IMR-90 (cell line): ENCODE measurements at regions not wholly inside any gene's neighbourhood (a gene's known extent, or its start where the extent isn't known, plus 50 kb on each side); places are given as distances from the start of the nearest gene placed in this dataset.

Experiments used
- ATAC-seq: fragments of 200-7000 bp; cut with Tn5 transposase; 2 replicates; pipeline ENCODE4 v1.9.1; 2020; ENCODE audit warnings: low read depth, mild to moderate bottlenecking, moderate library complexity
- BruUV-seq: library from RNA; stranded (reverse); fragments of 400-500 nt; replicated peaks from 2 replicates; lab custom pipeline; 2021; lab: Mats Ljungman, UMichigan
- CTCF ChIA-PET: fragments of 300-600 bp; formaldehyde crosslinking; extraction: SDS; loops from one replicate; lab custom pipeline; 2021; ENCODE audit warnings: antibody characterized with exemption; lab: Yijun Ruan, JAX
- POLR2A ChIA-PET: fragments of 300-600 bp; sonication (Branson Sonifier 250); formaldehyde crosslinking; loops from one replicate; lab custom pipeline; 2022; ENCODE audit warnings: antibody characterized with exemption; ENCODE audit not compliant: unreplicated experiment; lab: Charles Lee
- DNase-seq: peaks from one replicate; pipeline ENCODE4 v3.0.0; 2013
- H2AFZ ChIP-seq: replicated peaks from 2 replicates; pipeline ENCODE3; 2013; ENCODE audit warnings: low read length, mild to moderate bottlenecking; ENCODE audit not compliant: poor library complexity
- H2AK5ac ChIP-seq: 2 replicates; pipeline ENCODE4 v1.6.1; 2013; ENCODE audit warnings: low read depth, low read length, inconsistent platforms
- H2AK9ac ChIP-seq: replicated peaks from 2 replicates; pipeline ENCODE3; 2013; ENCODE audit warnings: mild to moderate bottlenecking, low read depth, low read length, moderate library complexity; ENCODE audit not compliant: poor library complexity
- H2BK120ac ChIP-seq: 2 replicates; pipeline ENCODE4 v1.6.1; 2013; ENCODE audit warnings: low read depth, low read length, inconsistent platforms
- H2BK15ac ChIP-seq: 3 replicates; pipeline ENCODE4 v1.6.1; 2013; ENCODE audit warnings: low read depth, low read length, inconsistent platforms
- H2BK20ac ChIP-seq: 2 replicates; pipeline ENCODE4 v1.6.1; 2013; ENCODE audit warnings: low read depth, mild to moderate bottlenecking, inconsistent platforms, low read length, moderate library complexity
- H2BK5ac ChIP-seq: 2 replicates; pipeline ENCODE4 v1.6.1; 2013; ENCODE audit warnings: mild to moderate bottlenecking, low read depth, low read length, inconsistent platforms; ENCODE audit not compliant: poor library complexity, severe bottlenecking
- H3K14ac ChIP-seq: replicated peaks from 2 replicates; pipeline ENCODE4 v1.6.1; 2013; ENCODE audit warnings: low read depth, low read length, inconsistent platforms
- H3K18ac ChIP-seq: 2 replicates; pipeline ENCODE4 v1.6.1; 2013; ENCODE audit warnings: low read depth, low read length, control low read depth
- H3K23ac ChIP-seq: 2 replicates; pipeline ENCODE4 v1.6.1; 2013; ENCODE audit warnings: low read depth, low read length, inconsistent platforms
- H3K27ac ChIP-seq: 2 replicates; pipeline ENCODE4 v1.5.1; 2013; ENCODE audit warnings: mild to moderate bottlenecking, control low read depth, low read length; ENCODE audit not compliant: insufficient read depth
- H3K27me3 ChIP-seq: 2 replicates; pipeline ENCODE4 v1.6.1; 2013; ENCODE audit warnings: low read length; ENCODE audit not compliant: control insufficient read depth, insufficient read depth
- H3K36me3 ChIP-seq: 2 replicates; pipeline ENCODE4 v1.6.1; 2013; ENCODE audit warnings: low read length, mixed read lengths; ENCODE audit not compliant: control insufficient read depth, insufficient read depth
- H3K4ac ChIP-seq: 2 replicates; pipeline ENCODE4 v1.6.1; 2013; ENCODE audit warnings: low read depth, low read length, inconsistent platforms
- H3K4me1 ChIP-seq: 2 replicates; pipeline ENCODE4 v1.6.1; 2013; ENCODE audit warnings: low read length, mixed read lengths; ENCODE audit not compliant: control insufficient read depth, insufficient read depth
- H3K4me2 ChIP-seq: 2 replicates; pipeline ENCODE4 v1.6.1; 2013; ENCODE audit warnings: low read depth, mild to moderate bottlenecking, control low read depth, low read length, moderate library complexity
- H3K4me3 ChIP-seq: 2 replicates; pipeline ENCODE4 v1.5.1; 2013; ENCODE audit warnings: low read depth, mild to moderate bottlenecking, control low read depth, low read length, moderate library complexity; ENCODE audit not compliant: insufficient read depth
- H3K56ac ChIP-seq: 2 replicates; pipeline ENCODE4 v1.6.1; 2013; ENCODE audit warnings: low read length, inconsistent platforms; ENCODE audit not compliant: insufficient read depth; ENCODE audit errors: extremely low read depth
- H3K79me1 ChIP-seq, 2 experiments: 2 replicates each; pipeline ENCODE4 v1.6.1; 2013; ENCODE audit warnings: low read length in 2 of 2, inconsistent platforms in 1 of 2, low read depth in 1 of 2
- H3K9ac ChIP-seq: 2 replicates; pipeline ENCODE4 v1.6.1; 2013; ENCODE audit warnings: low read depth, low read length, control low read depth
- H3K9me1 ChIP-seq: 2 replicates; pipeline ENCODE4 v1.6.1; 2013; ENCODE audit warnings: low read length, inconsistent platforms; ENCODE audit not compliant: insufficient read depth
- H3K9me3 ChIP-seq: 2 replicates; pipeline ENCODE4 v1.6.1; 2013; ENCODE audit warnings: low read length; ENCODE audit not compliant: control insufficient read depth, insufficient read depth
- H4K20me1 ChIP-seq: 2 replicates; pipeline ENCODE4 v1.6.1; 2013; ENCODE audit warnings: low read length, inconsistent platforms; ENCODE audit not compliant: insufficient read depth
- H4K5ac ChIP-seq: 2 replicates; pipeline ENCODE4 v1.6.1; 2013; ENCODE audit warnings: mild to moderate bottlenecking, low read depth, low read length, control low read depth
- H4K8ac ChIP-seq, 2 experiments: 2 replicates each; pipeline ENCODE4 v1.6.1; 2013; ENCODE audit warnings: low read depth in 2 of 2, low read length in 2 of 2, control low read depth in 1 of 2, inconsistent platforms in 1 of 2
- H4K91ac ChIP-seq: 2 replicates; pipeline ENCODE4 v1.6.1; 2013; ENCODE audit warnings: low read depth, low read length, inconsistent platforms; ENCODE audit not compliant: insufficient read depth
- CEBPB ChIP-seq: IDR thresholded peaks from 2 replicates; pipeline ENCODE4 v1.6.1; 2012; ENCODE audit warnings: low read depth, low read length, improper control_type of control experiment
- CHD1 ChIP-seq: IDR thresholded peaks from 2 replicates; pipeline ENCODE4 v1.6.1; 2012; ENCODE audit warnings: low read depth, low read length, improper control_type of control experiment
- FOS ChIP-seq: fragments of 150-350 bp; IDR thresholded peaks from 2 replicates; pipeline ENCODE4 v1.6.1; 2016; ENCODE audit warnings: low read depth, low read length
- POLR2A ChIP-seq: IDR thresholded peaks from 2 replicates; pipeline ENCODE4 v1.6.1; 2012; ENCODE audit warnings: mild to moderate bottlenecking, low read depth, low read length
- WGBS, 2 experiments: methylation state at CpG; one replicate each; pipeline versions ENCODE4 v1.1.5 to v1.1.7; 2013; ENCODE audit warnings: missing lambda C conversion rate in 2 of 2; ENCODE audit not compliant: insufficient read length in 1 of 2; ENCODE audit errors: extremely low coverage in 2 of 2; 5-methylcytosine and 5-hydroxymethylcytosine counted together
- dilution Hi-C: fragments of 300-500 bp; cut with HindIII; formaldehyde crosslinking; loops from one replicate; pipeline ENCODE4 v1.14.3; 2018; ENCODE audit warnings: low sequenced_read_pairs; ENCODE audit not compliant: unreplicated experiment
- in situ Hi-C: fragments of 300-500 bp; cut with MboI; formaldehyde crosslinking; loops from 3 replicates; pipeline ENCODE4 v1.14.3; 2019; ENCODE audit warnings: low sequenced_read_pairs, inconsistent platforms, mixed read lengths
- intact Hi-C: fragments of 100-400 bp; cut with micrococcal nuclease; formaldehyde crosslinking; loops from 2 replicates; pipeline ENCODE4 v1.10.0; 2022
- TF ChIP-seq, protein P1 (sequence below): fragments of 150-350 bp; IDR thresholded peaks from 2 replicates; pipeline ENCODE4 v1.6.1; 2016; ENCODE audit warnings: low read depth, mild to moderate bottlenecking, low read length, moderate library complexity, borderline replicate concordance
- TF ChIP-seq, protein P2 (sequence below): conservative IDR thresholded peaks from 2 replicates; pipeline ENCODE4 v1.5.1; 2012; ENCODE audit warnings: mild to moderate bottlenecking, low read depth, low read length, improper control_type of control experiment

- Histone ChIP-seq H3K4ac (no peak overlapping the region), H2BK20ac (no peak overlapping the region), H3K27me3 (peaks cover 2% of the 10 kb centered on the region; the same call in 1 of the 2 replicates), H3K23ac (no peak overlapping the region), H3K4me1 (no peaks in the 10 kb centered on the region), H2BK15ac (no peak overlapping the region), H2BK5ac (no peak overlapping the region), H4K91ac (no peak overlapping the region), H3K14ac (no peak overlapping the region), H3K9me1 (no peaks in the 10 kb centered on the region), H2AK9ac (no peak overlapping the region), H2AFZ (peak overlapping the region; percentile 65), H3K18ac (no peak overlapping the region), H4K20me1 (no peaks in the 10 kb centered on the region), H3K27ac (no peak overlapping the region), H3K56ac (no peak overlapping the region), H3K9ac (no peak overlapping the region), H3K9me3 (no peaks in the 10 kb centered on the region), H4K8ac (no peak overlapping the region), H4K5ac (no peak overlapping the region), H2AK5ac (no peak overlapping the region), H3K36me3 (no peaks in the 10 kb centered on the region), H3K4me2 (no peak overlapping the region), H3K4me3 (no peak overlapping the region), H3K79me1 (no peaks in the 10 kb centered on the region), H2BK120ac (no peak overlapping the region)
- POLR2A ChIA-PET = no interaction called here
- WGBS, 2 experiments = 78% methylated on average over 5 of the region's 14 CpGs; no CpG with 5 or more reads in 1 of the 2 experiments
- in situ Hi-C loops (no loop called here), intact Hi-C loops (loop anchor here (10.0 kb wide), 2 partner anchors 362 to 472 kb away; no protein-coding TSS in a partner anchor), dilution Hi-C loops (no loop called here)
- BruUV-seq = no TSS peak
- TF ChIP-seq, protein P1, sequence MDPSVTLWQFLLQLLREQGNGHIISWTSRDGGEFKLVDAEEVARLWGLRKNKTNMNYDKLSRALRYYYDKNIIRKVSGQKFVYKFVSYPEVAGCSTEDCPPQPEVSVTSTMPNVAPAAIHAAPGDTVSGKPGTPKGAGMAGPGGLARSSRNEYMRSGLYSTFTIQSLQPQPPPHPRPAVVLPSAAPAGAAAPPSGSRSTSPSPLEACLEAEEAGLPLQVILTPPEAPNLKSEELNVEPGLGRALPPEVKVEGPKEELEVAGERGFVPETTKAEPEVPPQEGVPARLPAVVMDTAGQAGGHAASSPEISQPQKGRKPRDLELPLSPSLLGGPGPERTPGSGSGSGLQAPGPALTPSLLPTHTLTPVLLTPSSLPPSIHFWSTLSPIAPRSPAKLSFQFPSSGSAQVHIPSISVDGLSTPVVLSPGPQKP = no peak
- TF ChIP-seq POLR2A (no peak), FOS (no peak), CEBPB (no peak), CHD1 (no peak)
- TF ChIP-seq, protein P2, sequence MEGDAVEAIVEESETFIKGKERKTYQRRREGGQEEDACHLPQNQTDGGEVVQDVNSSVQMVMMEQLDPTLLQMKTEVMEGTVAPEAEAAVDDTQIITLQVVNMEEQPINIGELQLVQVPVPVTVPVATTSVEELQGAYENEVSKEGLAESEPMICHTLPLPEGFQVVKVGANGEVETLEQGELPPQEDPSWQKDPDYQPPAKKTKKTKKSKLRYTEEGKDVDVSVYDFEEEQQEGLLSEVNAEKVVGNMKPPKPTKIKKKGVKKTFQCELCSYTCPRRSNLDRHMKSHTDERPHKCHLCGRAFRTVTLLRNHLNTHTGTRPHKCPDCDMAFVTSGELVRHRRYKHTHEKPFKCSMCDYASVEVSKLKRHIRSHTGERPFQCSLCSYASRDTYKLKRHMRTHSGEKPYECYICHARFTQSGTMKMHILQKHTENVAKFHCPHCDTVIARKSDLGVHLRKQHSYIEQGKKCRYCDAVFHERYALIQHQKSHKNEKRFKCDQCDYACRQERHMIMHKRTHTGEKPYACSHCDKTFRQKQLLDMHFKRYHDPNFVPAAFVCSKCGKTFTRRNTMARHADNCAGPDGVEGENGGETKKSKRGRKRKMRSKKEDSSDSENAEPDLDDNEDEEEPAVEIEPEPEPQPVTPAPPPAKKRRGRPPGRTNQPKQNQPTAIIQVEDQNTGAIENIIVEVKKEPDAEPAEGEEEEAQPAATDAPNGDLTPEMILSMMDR = no peak
- CTCF ChIA-PET = interaction anchor here (0.6 to 2.5 kb wide), 2 partner anchors 206 kb away, joined by 3 to 6 read pairs; no protein-coding TSS in a partner anchor
- ATAC-seq (no peak), DNase-seq (no peak)
Measured at GRCh38 chr18:11516751-11517503, 92.5 kb upstream of the SLC35G4 start.
